T-helper 17 cell (primary cell): ENCODE measurements at regions not wholly inside any gene's neighbourhood (a gene's known extent, or its start where the extent isn't known, plus 50 kb on each side); places are given as distances from the start of the nearest gene placed in this dataset.

Experiments used
- ATAC-seq: fragments of 150-1000 bp; cut with Tn5 transposase; 2 replicates; pipeline ENCODE4 v1.10.0; 2021; ENCODE audit warnings: mild to moderate bottlenecking, moderate library complexity
- DNase-seq, 3 donors: peaks; one replicate each; pipeline versions ENCODE4 v3.0.0 to v3.0.0-alpha.2; 2020 to 2021
- H3K9me3 ChIP-seq: one replicate; pipeline ENCODE4 v1.7.0; 2013; ENCODE audit warnings: low read length, mild to moderate bottlenecking; ENCODE audit not compliant: control insufficient read depth, poor library complexity, severe bottlenecking
- H3K27ac Mint-ChIP-seq: one replicate; pipeline ENCODE4 v1.8.0; 2022; ENCODE audit warnings: mild to moderate bottlenecking, moderate library complexity, mixed read lengths
- H3K27me3 Mint-ChIP-seq: one replicate; pipeline ENCODE4 v1.8.0; 2022; ENCODE audit warnings: mixed read lengths
- H3K36me3 Mint-ChIP-seq: one replicate; pipeline ENCODE4 v1.8.0; 2022; ENCODE audit warnings: low read depth, mixed read lengths
- H3K4me1 Mint-ChIP-seq: one replicate; pipeline ENCODE4 v1.8.0; 2022; ENCODE audit warnings: mild to moderate bottlenecking, mixed read lengths
- H3K4me3 Mint-ChIP-seq: one replicate; pipeline ENCODE4 v1.8.0; 2022; ENCODE audit warnings: mild to moderate bottlenecking, moderate library complexity, mixed read lengths

DNA sequence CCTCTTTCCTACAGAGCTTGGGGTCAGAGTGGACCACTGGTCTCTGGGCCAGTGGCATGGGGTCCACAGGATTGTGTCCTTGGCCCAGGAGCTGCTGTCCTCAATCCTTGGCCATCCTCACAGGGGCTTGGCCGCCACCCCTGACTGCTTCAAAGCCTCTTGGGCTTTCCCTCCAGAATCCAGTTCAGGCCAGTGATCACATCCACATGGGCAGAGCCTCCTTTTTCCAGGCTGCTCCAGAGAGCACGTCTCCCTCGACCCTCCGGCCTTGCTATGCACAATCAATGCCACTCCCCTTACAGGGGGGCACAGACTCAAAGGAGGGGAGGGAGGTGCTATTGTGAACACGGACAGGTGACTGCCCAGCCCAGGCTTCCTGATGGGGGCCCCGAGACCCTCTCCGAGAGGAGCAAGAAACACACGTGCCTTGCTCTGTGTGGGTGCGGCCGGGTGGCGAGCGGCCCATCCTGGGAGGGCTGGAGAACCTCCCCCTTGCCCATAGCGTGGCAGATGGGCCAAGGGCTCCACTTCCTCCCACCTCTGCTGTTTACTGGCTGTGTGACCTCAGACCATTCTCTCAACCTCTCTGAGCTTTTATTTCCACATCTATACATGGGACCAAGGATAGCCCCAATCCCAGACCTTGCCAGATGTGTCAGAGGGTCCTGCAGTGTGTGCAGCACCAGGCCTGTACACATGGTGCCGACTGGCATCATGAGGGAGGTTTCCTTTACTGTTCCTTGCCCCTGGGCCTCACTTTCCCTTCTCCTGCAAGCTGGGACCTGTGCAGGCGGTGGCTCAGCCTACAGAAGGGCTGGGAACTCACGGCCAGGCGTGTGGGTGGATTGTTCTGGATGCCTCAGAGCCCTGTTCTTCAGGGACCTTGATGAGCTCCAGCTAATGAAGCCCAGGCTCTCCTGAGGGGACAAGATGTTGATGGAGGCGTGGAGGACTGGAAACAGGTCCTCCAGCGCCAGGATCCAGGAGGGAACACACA is 229.0 kb upstream of the GSE1 start:
- no peak overlapping the region for H3K27ac Mint-ChIP-seq

GRCh38 chr16:85384833-85385462 is 228.2 kb upstream of the GSE1 start:
- H3K36me3 Mint-ChIP-seq, result no peaks in the 10 kb centered on the region
- no peak overlapping the region for H3K4me3 Mint-ChIP-seq
- H3K9me3 ChIP-seq, result no peaks in the 10 kb centered on the region
- peaks cover 2% of the 10 kb centered on the region for H3K4me1 Mint-ChIP-seq
- H3K27ac Mint-ChIP-seq, result no peak overlapping the region
- ATAC-seq (no peak), DNase-seq (no peak)
- H3K27me3 Mint-ChIP-seq, result peaks cover 19% of the 10 kb centered on the region

More for the DNA sequence above, 229.0 kb upstream of the GSE1 start:
- Mint-ChIP-seq H3K27me3 (peaks cover 27% of the 10 kb centered on the region), H3K36me3 (no peaks in the 10 kb centered on the region), H3K4me3 (no peak overlapping the region), H3K4me1 (peaks cover 2% of the 10 kb centered on the region)
- no peaks in the 10 kb centered on the region for H3K9me3 ChIP-seq
- ATAC-seq (no peak), DNase-seq (no peak)

DNA sequence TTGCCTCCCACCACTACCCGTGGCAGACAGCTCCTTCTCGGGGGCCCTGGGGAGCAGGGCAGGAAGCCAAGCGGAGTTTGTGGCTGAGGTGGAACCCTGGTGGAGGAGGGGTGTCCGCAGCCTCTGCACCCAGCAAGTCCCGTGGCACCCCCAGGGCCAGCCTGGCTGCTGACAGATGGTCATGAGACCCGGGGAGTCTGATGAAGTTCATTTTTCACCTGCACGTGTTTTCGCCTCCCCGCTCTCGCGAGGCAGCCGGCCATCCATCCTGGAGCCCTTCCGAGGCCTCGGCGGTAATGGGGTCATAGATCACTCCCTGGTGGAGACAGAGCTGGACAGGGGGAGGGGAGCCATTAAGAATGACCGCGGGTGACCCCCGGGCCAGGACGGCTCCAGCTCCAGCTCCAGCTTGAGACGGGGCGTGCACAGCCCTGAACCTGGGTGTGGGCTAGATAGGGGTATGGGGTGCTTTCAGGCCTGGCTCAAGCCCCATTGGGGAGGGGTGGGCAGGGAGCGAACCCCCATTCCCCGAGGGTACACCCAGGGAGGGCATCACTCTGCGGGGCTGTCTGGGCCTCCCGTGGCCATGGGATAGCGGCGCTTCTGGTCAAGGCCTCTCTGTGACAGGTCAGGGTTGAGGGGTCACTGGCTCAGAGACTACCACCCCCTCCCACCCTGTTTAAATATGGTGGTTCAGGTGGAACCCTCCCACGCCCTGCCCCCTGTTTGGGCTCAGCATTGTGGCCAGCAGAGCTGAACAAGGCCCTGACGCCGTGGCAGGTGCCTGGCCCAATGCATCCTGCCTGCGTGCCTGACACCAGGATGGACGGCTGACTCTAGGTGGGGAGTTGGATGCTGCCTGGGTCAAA is 227.4 kb upstream of the GSE1 start:
- H3K36me3 Mint-ChIP-seq, result no peaks in the 10 kb centered on the region
- DNase-seq, result peak in 1 of 3 donors; percentile 3
- H3K27ac Mint-ChIP-seq, result no peak overlapping the region
- no peak overlapping the region for H3K4me3 Mint-ChIP-seq
- peaks cover 16% of the 10 kb centered on the region for H3K27me3 Mint-ChIP-seq
- no peak for ATAC-seq
- H3K4me1 Mint-ChIP-seq, result peaks cover 2% of the 10 kb centered on the region
- H3K9me3 ChIP-seq, result no peaks in the 10 kb centered on the region

DNA sequence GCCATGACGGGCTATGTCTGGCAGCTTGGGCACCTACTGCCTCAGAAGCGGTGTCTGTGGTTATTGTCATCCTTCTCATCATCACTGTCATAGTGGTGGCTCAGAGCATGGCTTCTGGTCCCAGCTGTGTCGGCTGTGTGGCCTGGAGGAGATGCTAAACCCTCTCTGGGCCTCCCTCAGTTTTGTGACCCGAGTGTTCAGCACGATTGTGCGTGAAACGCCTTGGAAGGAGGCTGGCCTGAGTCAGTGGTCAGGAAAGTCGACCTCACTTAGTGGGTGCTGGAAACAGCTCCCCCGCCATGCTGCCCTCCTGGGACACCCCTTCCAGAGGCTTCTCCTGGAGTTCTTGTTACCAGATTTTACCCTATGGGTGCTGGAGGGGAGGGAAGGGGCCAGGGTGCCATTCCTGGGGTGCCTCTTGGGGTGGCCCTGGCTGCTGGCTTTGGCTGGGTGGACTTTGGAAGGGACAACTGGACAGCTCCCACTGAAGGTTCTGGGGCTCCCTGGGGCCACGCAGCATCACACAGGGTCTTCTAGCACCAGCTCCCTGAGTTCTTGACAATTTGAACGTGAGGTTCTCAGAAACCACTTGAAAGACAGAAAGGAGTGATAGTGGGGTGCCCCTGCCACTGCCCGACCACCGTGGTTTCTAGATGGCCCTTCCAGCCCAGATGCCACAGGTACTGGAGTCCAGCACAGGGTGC is 226.5 kb upstream of the GSE1 start:
- Mint-ChIP-seq H3K4me3 (no peak overlapping the region), H3K27me3 (peaks cover 7% of the 10 kb centered on the region), H3K4me1 (peaks cover 2% of the 10 kb centered on the region), H3K36me3 (no peaks in the 10 kb centered on the region), H3K27ac (no peak overlapping the region)
- H3K9me3 ChIP-seq, result no peaks in the 10 kb centered on the region
- DNase-seq (peak in 2 of 3 donors; percentile 1 to 5), ATAC-seq (no peak)

DNA sequence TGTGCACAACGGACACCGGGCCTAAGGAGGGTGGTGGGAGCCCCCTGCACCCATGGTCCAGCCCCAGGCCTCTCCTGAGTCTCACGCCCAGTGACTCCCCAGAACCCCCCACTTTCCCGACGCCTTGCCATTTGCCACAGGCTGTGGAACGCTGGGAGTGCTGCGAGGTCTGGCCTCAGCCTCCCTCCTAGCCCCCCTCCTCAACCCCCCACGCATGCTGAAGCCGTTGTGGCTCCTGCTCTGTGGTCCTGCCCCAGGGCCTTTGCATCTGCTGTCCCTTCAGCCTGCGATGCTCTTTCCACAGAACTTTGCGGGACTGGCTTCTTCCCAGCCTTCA is 226.0 kb upstream of the GSE1 start:
- peaks cover 2% of the 10 kb centered on the region for H3K4me1 Mint-ChIP-seq
- no peak overlapping the region for H3K4me3 Mint-ChIP-seq
- peak in 2 of 3 donors; percentile 1 to 3 for DNase-seq
- H3K36me3 Mint-ChIP-seq, result no peaks in the 10 kb centered on the region
- H3K27me3 Mint-ChIP-seq, result peaks cover 7% of the 10 kb centered on the region
- no peaks in the 10 kb centered on the region for H3K9me3 ChIP-seq
- no peak for ATAC-seq
- no peak overlapping the region for H3K27ac Mint-ChIP-seq

GRCh38 chr16:85387731-85388295 is 225.3 kb upstream of the GSE1 start:
- no peak for ATAC-seq
- peaks cover 7% of the 10 kb centered on the region for H3K27me3 Mint-ChIP-seq

DNA sequence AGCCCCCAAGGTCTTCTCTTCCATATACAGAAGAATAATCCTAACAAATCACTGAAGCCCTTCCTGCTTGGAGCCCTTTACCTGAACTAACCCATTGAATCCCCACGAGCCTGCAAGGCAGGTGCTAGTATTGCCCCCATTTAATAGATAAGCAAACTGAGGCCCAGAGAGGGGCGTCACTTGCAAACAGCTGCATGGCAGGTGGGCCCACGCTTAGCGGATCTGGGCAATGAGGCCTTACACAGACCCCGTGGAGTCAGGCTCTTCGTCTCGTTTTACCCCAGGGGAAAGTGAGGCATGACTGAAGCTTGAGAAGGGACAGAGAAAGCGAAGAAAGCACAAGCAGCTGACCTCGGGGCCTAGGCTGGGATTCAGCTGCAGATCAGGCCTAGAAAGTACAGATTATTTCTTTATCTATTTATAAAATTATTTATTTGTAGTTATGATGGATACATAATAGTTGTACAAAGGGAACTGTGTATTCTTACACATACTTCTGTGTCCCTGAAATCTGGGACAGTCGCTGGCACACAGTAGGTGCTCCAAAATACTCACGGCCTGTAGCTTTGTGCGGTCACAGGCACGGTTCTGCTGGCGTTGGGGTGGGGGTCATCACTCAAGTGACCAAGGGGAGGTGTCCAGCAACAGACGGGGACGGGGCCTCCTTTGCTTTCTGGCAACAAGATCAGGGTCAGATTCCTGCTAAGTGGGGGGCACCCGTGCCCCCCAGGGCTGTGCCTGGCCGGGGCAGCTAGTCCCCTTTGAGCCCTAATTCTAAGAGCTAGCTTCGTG is 223.2 kb upstream of the GSE1 start:
- no peak overlapping the region for H3K27ac Mint-ChIP-seq
- no peak overlapping the region for H3K4me3 Mint-ChIP-seq
- H3K27me3 Mint-ChIP-seq, result peaks cover 7% of the 10 kb centered on the region
- DNase-seq (peak in 1 of 3 donors; percentile 2), ATAC-seq (no peak)
- no peaks in the 10 kb centered on the region for H3K36me3 Mint-ChIP-seq
- no peaks in the 10 kb centered on the region for H3K9me3 ChIP-seq
- peaks cover 2% of the 10 kb centered on the region for H3K4me1 Mint-ChIP-seq

More at GRCh38 chr16:85387731-85388295, 225.3 kb upstream of the GSE1 start:
- Mint-ChIP-seq H3K27ac (no peak overlapping the region), H3K4me3 (no peak overlapping the region), H3K4me1 (peaks cover 2% of the 10 kb centered on the region), H3K36me3 (no peaks in the 10 kb centered on the region)
- H3K9me3 ChIP-seq, result no peaks in the 10 kb centered on the region
- DNase-seq, result no peak

DNA sequence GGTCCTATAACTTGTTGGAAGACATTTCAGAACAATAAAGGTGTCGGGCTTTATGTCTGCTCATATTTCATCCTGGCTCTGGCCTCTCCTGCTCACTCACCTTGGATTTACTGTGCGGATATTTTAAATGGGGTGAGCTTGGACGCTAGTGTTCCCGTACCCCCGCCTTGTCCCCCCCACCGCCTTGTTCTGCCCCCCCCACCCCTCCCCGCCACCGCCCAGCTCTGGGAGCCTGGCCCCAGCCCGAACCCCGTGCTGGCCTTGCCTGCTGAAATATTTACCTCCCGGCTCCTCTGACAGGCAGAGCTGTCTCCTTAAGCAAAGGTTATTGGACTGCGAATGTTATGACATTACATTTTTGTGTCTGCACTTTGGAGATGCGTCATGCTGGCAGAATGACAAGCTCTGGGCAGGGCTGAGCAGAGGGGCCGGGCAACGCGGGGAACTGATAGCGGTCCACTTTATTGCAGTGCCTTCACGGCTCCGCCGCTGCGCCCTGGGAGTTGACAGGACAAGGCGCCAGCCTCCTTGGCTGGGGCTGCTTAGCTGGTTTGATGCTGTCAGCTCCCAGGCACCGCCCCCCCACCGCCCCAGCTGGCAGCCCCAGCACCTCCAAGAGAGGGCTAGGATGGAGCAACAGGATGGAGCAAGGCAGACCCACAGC is 222.5 kb upstream of the GSE1 start:
- Mint-ChIP-seq H3K4me3 (no peak overlapping the region), H3K36me3 (no peaks in the 10 kb centered on the region), H3K27me3 (peaks cover 7% of the 10 kb centered on the region), H3K27ac (no peak overlapping the region), H3K4me1 (peaks cover 2% of the 10 kb centered on the region)
- DNase-seq, result peak in 1 of 3 donors; percentile 0
- H3K9me3 ChIP-seq, result no peaks in the 10 kb centered on the region
- no peak for ATAC-seq

DNA sequence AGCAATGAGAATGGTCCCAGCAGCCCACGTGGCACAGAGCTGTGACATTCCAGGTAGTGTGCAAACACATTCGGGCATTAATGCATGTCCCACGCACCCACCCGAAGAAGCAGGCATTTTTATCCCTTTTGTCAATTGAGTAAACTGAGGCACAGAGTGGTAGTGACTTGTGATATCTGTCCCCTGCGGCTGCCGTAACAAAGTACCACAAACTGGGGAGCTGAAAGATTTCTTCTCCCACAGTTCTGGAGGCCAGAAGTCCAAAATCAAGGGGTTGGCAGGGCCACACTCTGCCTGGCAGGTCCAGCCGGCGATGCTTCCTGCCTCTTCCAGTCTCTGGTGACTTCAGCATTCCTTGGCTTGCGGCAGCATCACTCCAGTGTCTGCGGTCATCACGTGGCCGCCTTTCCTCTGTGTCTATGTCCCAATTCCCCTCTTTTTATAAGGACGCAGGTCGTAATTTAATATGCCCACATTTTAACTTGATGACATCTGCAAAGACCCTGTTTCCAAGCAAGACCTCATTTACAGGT is 221.9 kb upstream of the GSE1 start:
- H3K27me3 Mint-ChIP-seq, result peaks cover 7% of the 10 kb centered on the region
- no peak overlapping the region for H3K4me3 Mint-ChIP-seq
- H3K36me3 Mint-ChIP-seq, result no peaks in the 10 kb centered on the region
- no peak overlapping the region for H3K27ac Mint-ChIP-seq
- ATAC-seq (no peak), DNase-seq (peak in 2 of 3 donors; percentile 0 to 1)
- peaks cover 2% of the 10 kb centered on the region for H3K4me1 Mint-ChIP-seq
- no peaks in the 10 kb centered on the region for H3K9me3 ChIP-seq

- no peaks in the 10 kb centered on the region for H3K9me3 ChIP-seq
- Mint-ChIP-seq H3K4me3 (no peak overlapping the region), H3K36me3 (no peaks in the 10 kb centered on the region), H3K27ac (no peak overlapping the region), H3K4me1 (peaks cover 2% of the 10 kb centered on the region), H3K27me3 (peaks cover 7% of the 10 kb centered on the region)
- ATAC-seq (no peak), DNase-seq (peak in 2 of 3 donors; percentile 0)
Measured at GRCh38 chr16:85391769-85392583, 221.1 kb upstream of the GSE1 start.
